Astrocyte (in vitro differentiated cells and primary cell): ENCODE measurements at regions not wholly inside any gene's neighbourhood (a gene's known extent, or its start where the extent isn't known, plus 50 kb on each side); places are given as distances from the start of the nearest gene placed in this dataset.

Experiments used
- CTCF ChIP-seq: IDR thresholded peaks from 2 replicates; pipeline ENCODE4 v1.5.1; 2011; ENCODE audit warnings: low read depth, mild to moderate bottlenecking, inconsistent platforms, low read length, moderate library complexity; ENCODE audit not compliant: insufficient read depth
- EZH2 ChIP-seq: IDR thresholded peaks from 2 replicates; pipeline ENCODE4 v1.6.1; 2012; ENCODE audit warnings: mild to moderate bottlenecking, low read length, inconsistent platforms; ENCODE audit not compliant: insufficient read depth

- TF ChIP-seq CTCF (no peak), EZH2 (no peak)
Measured at GRCh38 chr1:177650947-177651346, 318.9 kb downstream of the SEC16B start.
